ENCODE measurements at regions not wholly inside any gene's neighbourhood (a gene's known extent, or its start where the extent isn't known, plus 50 kb on each side); places are given as distances from the start of the nearest gene placed in this dataset.

- TF ChIP-seq POLR2A (IDR thresholded peaks at IDR 0.05) (no peak), EP300 (IDR thresholded peaks at IDR 0.05) (no peak), CTCF (IDR thresholded peaks at IDR 0.05) (no peak)
Observed at GRCh38 chr5:85345818-85346217, 961.1 kb upstream of the EDIL3 start.

Data from upper lobe of left lung (tissue), 4 donors.